ENCODE measurements at regions not wholly inside any gene's neighbourhood (a gene's known extent, or its start where the extent isn't known, plus 50 kb on each side); places are given as distances from the start of the nearest gene placed in this dataset.

DNA sequence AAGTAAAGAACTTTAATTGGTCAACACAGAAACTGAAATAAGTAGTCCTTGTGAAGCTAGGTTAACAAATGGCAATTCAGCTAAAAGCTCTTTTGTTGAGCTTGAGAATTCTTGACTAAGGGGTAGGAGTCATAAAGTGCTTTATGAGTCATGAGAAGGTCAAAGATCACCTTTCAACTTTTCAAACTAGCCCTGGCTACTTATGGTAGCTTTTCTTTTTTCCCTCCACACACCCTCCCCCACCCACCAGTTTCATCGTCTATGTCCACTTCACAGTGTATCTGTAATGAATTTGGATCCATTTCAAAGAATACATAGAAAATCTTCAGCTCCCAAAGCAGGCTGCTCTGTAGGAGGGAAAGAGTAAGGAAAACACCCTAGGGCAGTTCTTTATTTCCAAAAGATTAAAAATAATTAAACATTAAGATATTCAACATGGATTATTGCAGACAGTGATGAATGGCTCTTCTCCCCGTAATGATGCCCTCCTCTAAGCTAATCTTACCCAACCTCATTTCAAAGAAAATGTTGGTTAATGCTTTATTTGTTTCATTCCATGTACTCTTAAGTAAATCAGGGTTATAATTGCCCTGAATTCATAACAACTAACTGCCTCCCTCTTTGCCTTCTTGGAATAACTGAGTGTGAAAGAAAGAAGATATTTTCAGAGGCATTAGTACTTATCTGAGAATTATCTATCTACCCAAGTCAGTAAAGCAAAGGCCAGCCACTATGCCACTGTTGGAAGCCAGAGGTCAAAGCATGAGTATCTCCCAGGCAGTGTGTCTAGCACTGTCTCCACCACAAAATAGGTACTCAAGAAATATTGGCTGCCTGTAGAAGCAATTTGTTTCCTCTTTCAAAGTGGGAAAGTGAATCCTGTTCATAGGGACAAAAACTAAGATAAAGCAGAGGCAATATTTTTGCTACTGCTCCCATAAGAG, 290.6 kb downstream of the PIK3R1 start:
- TF ChIP-seq POLR2AphosphoS5 (IDR thresholded peaks at IDR 0.05) (no peak), EP300 (IDR thresholded peaks at IDR 0.05) (no peak), POLR2A (IDR thresholded peaks at IDR 0.05; ENCODE audit: low read depth) (no peak)
- TF ChIP-seq, protein P1, sequence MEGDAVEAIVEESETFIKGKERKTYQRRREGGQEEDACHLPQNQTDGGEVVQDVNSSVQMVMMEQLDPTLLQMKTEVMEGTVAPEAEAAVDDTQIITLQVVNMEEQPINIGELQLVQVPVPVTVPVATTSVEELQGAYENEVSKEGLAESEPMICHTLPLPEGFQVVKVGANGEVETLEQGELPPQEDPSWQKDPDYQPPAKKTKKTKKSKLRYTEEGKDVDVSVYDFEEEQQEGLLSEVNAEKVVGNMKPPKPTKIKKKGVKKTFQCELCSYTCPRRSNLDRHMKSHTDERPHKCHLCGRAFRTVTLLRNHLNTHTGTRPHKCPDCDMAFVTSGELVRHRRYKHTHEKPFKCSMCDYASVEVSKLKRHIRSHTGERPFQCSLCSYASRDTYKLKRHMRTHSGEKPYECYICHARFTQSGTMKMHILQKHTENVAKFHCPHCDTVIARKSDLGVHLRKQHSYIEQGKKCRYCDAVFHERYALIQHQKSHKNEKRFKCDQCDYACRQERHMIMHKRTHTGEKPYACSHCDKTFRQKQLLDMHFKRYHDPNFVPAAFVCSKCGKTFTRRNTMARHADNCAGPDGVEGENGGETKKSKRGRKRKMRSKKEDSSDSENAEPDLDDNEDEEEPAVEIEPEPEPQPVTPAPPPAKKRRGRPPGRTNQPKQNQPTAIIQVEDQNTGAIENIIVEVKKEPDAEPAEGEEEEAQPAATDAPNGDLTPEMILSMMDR (IDR thresholded peaks at IDR 0.05) = no peak
- Histone ChIP-seq H3K36me3 (no peaks in the 10 kb centered on the region), H3K27me3 (no peaks in the 10 kb centered on the region), H3K27ac (replicated peaks in 1 of 4) (no peak overlapping the region), H3K4me1 (no peaks in the 10 kb centered on the region), H3K4me3 (no peak overlapping the region), H3K9me3 (no peaks in the 10 kb centered on the region)
- intact Hi-C loops (cut with DNase I) = no loop called here
- DNase-seq (ENCODE audit: extremely low spot score) = no peak
- 38% methylated on average over 2 of the region's 2 CpGs for WGBS

DNA sequence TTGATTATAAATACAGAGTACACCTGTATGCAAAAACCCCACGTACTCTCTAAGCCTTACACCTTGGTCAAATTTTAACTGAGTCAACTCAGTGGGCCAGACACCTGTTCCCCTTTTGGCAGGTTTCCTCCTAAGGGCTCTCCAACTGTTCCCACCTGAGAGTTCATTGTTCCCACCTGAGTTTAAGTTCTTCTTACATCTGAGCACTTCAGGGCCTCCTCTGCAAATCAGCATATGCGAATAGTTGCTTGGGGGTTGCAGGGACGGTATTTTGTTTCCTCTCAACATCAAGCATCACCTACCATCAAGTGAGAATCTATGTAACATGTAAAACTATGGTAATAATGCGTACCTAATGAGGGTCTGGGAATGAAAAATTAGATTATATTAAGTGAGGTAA, 300.0 kb downstream of the PIK3R1 start:
- H3K27ac ChIP-seq (replicated peaks in 1 of 4) = no peak overlapping the region
- no peak overlapping the region for H3K4me3 ChIP-seq
- intact Hi-C loops (cut with DNase I) = no loop called here
- no peak for TF ChIP-seq POLR2AphosphoS5 (IDR thresholded peaks at IDR 0.05)
- H3K9me3 ChIP-seq = no peaks in the 10 kb centered on the region
- 96% methylated on average over 4 of the region's 4 CpGs for WGBS
- no peak for DNase-seq (ENCODE audit: extremely low spot score)
- no peaks in the 10 kb centered on the region for H3K27me3 ChIP-seq
- no peaks in the 10 kb centered on the region for H3K36me3 ChIP-seq
- H3K4me1 ChIP-seq = no peaks in the 10 kb centered on the region

DNA sequence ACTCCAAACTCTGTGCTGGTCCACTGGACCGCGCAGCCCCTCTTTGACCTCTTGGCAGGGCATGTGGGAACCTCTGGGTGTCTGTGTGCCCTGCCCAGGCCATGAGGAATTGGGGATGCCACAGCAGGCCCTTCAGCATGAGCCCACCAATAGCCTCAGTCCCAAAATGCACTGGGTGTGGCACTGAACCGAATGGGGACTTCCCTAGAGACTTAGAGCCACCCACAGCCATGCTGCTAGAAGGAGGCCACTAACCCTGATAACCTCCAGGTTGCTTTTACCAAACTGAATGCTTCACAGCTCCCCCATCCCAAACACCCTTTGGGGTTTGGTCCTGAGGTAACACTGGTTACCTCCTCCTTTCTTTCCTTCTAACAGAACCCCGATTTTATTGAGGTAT, 302.7 kb downstream of the PIK3R1 start:
- Histone ChIP-seq H3K27ac (replicated peaks in 1 of 4) (no peak overlapping the region), H3K4me1 (no peaks in the 10 kb centered on the region), H3K27me3 (no peaks in the 10 kb centered on the region), H3K36me3 (no peaks in the 10 kb centered on the region), H3K9me3 (no peaks in the 10 kb centered on the region), H3K4me3 (no peak overlapping the region)
- no peak for DNase-seq (ENCODE audit: extremely low spot score)
- TF ChIP-seq, protein P1 (IDR thresholded peaks at IDR 0.05) = no peak
- no peak for TF ChIP-seq POLR2AphosphoS5 (IDR thresholded peaks at IDR 0.05)
- TF ChIP-seq EP300 (IDR thresholded peaks at IDR 0.05) = no peak
- no peak for TF ChIP-seq POLR2A (IDR thresholded peaks at IDR 0.05; ENCODE audit: low read depth)
- 92% methylated on average over 3 of the region's 4 CpGs for WGBS
- intact Hi-C loops (cut with DNase I) = no loop called here

DNA sequence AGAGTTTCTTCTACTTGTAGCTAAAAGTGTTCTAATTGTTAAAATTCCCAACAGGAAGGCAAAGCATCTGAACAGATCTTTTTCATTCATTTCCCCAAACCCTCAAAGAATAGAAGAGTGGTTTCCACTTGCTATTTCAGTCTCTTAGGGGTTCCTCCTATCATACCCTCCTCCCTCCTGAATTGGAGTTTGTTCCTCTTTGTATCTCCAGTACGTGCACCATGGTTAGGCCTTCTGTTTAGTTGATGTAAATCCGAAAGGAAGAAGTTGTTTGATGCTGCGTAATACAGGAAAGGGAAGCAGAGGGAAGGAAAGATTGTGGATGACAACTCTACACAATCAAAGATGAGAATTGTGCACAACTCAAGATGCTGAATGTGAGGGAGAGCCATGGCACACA, 303.6 kb downstream of the PIK3R1 start:
- TF ChIP-seq, protein P1 (IDR thresholded peaks at IDR 0.05) = no peak
- TF ChIP-seq POLR2AphosphoS5 (IDR thresholded peaks at IDR 0.05) (no peak), EP300 (IDR thresholded peaks at IDR 0.05) (no peak), POLR2A (IDR thresholded peaks at IDR 0.05; ENCODE audit: low read depth) (no peak)
- no peaks in the 10 kb centered on the region for H3K27me3 ChIP-seq
- intact Hi-C loops (cut with DNase I) = no loop called here
- H3K36me3 ChIP-seq = no peaks in the 10 kb centered on the region
- no peaks in the 10 kb centered on the region for H3K4me1 ChIP-seq
- H3K9me3 ChIP-seq = no peaks in the 10 kb centered on the region
- no peak overlapping the region for H3K4me3 ChIP-seq
- no peak overlapping the region for H3K27ac ChIP-seq (replicated peaks in 1 of 4)
- no peak for DNase-seq (ENCODE audit: extremely low spot score)
- WGBS = 71% methylated on average over 3 of the region's 3 CpGs

DNA sequence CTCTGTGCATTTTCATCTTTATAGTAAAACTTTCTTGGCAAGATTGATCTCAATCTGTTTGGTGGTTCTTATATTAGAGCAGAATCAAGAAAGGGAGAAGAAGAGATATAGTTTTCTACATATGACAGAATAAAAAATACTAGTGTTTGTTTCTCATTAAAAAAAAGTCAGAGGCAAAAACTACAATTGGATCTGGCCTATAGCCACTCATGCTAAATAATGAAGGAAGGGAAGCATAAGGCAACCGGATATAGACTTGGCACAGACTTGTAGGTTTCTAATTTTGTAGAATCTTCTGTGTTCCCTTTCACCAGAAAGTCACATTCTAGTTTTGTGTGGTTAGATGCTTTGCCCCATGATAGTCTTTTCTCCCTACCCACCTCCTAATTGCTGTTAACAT, 306.2 kb downstream of the PIK3R1 start:
- Histone ChIP-seq H3K9me3 (no peaks in the 10 kb centered on the region), H3K27me3 (no peaks in the 10 kb centered on the region), H3K4me3 (no peak overlapping the region), H3K36me3 (no peaks in the 10 kb centered on the region), H3K27ac (replicated peaks in 1 of 4) (no peak overlapping the region), H3K4me1 (no peaks in the 10 kb centered on the region)
- no peak for DNase-seq (ENCODE audit: extremely low spot score)
- TF ChIP-seq POLR2A (IDR thresholded peaks at IDR 0.05; ENCODE audit: low read depth) (no peak), POLR2AphosphoS5 (IDR thresholded peaks at IDR 0.05) (no peak), EP300 (IDR thresholded peaks at IDR 0.05) (no peak)
- TF ChIP-seq, protein P1 (IDR thresholded peaks at IDR 0.05) = no peak
- intact Hi-C loops (cut with DNase I) = no loop called here
- 30% methylated on average over 1 of the region's 1 CpG for WGBS
